Jurkat, Clone E6-1 (cell line): ENCODE measurements at regions not wholly inside any gene's neighbourhood (a gene's known extent, or its start where the extent isn't known, plus 50 kb on each side); places are given as distances from the start of the nearest gene placed in this dataset.

ENCODE experiments used
- DNase-seq: peaks from one replicate; pipeline ENCODE4 v3.0.0-alpha.2; 2011; ENCODE audit warnings: low read depth, low spot score
- H3K4me3 ChIP-seq: 2 replicates; pipeline ENCODE4 v1.5.1; 2011; ENCODE audit warnings: mild to moderate bottlenecking, low read length, control low read depth, moderate library complexity

DNA sequence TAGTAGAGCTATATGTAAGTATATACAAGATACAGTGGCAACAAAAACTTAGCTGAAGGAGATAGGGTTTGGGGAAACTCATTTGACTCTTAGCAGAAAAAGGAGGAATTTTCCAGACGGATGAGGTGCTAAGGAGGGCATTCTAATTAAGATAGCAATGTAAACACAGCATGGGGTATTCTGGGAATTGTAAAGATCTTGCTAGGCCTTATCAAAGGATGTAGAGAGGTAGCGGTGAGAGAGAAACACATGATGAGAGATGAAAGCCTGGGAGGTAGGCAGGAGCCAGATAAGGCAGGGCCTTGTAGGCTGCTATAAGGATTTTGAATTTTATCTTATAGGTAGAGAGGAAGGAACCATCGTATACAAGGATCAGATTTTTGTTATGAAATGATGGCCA lies 106.6 kb upstream of the KCNN2 start:
- no peak overlapping the region for H3K4me3 ChIP-seq
- no peak for DNase-seq

- DNase-seq: no peak
- no peak overlapping the region for H3K4me3 ChIP-seq
These were observed 99.9 kb upstream of the KCNN2 start for GRCh38 chr5:114261989-114262388.

GRCh38 chr5:114265432-114266060 lies 96.3 kb upstream of the KCNN2 start:
- H3K4me3 ChIP-seq: no peak overlapping the region
- DNase-seq: no peak

DNA sequence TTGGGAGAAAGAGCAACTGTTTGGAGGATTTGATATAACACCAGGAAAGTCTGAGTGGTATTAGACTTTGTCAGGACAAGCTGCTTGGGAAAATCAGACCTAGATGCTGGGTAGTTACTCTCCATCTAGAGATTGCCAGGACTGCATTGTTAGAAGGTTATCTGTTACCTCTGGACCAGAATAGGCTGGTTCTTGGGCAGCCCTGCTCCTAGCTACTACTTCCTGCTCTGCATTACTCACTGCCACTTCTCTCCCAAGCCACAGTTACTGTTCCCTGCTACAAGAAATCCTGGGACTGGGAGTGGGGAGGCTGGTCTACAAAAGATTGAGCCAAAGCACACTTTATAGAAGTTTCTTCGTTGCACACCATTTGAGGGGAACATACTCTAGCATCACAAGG lies 95.5 kb upstream of the KCNN2 start:
- DNase-seq: no peak
- no peak overlapping the region for H3K4me3 ChIP-seq

GRCh38 chr5:114296191-114296590 lies 65.7 kb upstream of the KCNN2 start:
- H3K4me3 ChIP-seq: no peak overlapping the region
- no peak for DNase-seq

DNA sequence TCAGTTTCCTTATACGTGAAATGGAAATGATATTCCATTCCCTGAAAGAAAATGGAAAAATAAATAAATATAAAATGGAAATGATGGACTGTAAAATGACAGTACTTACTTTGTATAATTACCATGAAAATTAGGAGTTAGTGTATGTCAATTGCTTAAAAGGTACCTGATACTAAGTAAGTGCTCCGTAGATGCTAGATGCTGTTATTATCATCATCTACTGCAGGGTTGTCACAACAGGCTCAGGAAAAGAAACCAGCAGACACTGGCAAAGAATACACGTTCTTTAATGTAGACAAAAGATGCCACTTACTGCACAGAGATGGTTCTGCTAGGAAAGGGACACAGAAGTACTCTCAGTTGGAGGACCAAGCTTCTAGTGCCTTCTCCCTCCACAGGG lies 64.0 kb upstream of the KCNN2 start:
- DNase-seq: no peak
- no peak overlapping the region for H3K4me3 ChIP-seq

DNA sequence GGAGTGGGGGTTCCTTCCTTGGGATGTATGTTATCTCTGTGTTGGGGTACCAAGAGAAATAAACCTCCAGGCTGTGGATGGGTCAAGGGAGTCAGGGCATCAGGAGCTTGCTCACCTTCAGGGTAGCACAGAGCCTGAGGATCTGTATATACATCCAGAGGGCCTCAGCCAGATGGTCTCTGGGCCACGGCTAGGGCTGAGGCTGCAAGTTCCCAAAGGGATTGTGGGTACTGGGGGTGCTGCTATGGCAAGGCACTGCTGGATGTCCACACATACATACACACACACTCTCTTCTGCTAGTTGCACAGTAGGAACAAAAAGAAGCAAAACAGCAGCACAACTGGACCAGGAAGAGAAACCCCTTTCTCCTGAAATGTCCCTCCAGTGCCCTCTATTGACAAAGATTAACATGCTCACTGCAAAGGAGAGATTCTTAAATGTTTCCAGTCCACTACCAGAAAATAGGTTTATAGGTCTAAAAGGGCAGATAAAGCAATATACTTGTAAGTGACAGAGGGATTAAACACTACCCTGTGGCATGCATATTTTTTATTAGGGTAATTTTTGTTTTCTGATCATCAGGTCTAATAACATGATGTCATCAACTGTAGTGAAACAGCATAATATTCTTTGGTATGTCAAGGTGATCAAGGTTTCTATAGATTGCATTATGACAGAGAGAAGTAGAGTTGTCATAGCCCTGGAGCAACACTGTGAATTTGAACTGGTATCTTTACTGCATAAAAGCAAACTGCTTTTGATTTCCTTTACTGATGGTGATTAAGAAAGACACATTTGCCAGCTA lies 56.3 kb upstream of the KCNN2 start:
- DNase-seq: peak; percentile 18
- H3K4me3 ChIP-seq: no peak overlapping the region

- H3K4me3 ChIP-seq: no peak overlapping the region
These were observed 53.9 kb upstream of the KCNN2 start for GRCh38 chr5:114308017-114308416.

DNA sequence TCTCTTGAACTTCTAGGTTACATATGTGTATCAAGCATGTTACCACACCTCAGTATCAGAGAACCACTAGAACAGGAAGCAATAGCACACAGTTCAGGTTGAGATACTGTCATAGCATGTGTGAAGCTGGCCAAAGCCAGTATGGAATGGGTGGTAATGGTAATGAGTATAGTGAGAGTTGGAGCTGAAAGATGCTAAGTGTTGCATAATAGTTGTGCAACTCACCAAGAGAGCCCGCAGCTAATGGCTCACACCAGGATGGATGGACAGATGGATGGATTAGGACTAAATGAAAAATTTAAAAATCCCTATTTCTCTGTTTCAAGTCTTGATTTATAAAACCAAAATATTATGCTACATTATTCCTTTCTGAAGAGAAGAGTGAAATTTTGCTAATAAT lies 53.4 kb upstream of the KCNN2 start:
- no peak for DNase-seq

More at GRCh38 chr5:114308017-114308416, 53.9 kb upstream of the KCNN2 start:
- DNase-seq: no peak

DNA sequence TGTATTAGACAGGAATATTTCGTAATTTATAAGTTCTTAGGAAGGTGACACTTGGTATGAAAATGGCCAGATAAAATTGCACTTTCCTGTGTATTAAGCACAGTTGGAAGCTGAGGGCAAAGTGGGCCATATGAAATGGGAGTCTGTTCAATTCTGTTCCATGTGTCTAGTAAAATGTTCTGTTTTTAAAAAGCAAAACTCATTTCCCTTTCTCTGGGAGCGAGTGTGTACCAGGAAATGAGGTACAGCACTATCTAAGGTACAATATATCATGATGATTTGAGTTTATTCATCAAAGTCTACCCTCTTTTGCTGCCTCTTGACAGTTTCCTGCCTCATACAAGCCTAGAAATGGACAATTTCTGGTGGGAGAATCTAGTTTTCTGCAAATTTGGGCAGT lies 51.2 kb upstream of the KCNN2 start:
- H3K4me3 ChIP-seq: no peak overlapping the region
- no peak for DNase-seq

More for the DNA sequence above, 53.4 kb upstream of the KCNN2 start:
- H3K4me3 ChIP-seq: no peak overlapping the region

DNA sequence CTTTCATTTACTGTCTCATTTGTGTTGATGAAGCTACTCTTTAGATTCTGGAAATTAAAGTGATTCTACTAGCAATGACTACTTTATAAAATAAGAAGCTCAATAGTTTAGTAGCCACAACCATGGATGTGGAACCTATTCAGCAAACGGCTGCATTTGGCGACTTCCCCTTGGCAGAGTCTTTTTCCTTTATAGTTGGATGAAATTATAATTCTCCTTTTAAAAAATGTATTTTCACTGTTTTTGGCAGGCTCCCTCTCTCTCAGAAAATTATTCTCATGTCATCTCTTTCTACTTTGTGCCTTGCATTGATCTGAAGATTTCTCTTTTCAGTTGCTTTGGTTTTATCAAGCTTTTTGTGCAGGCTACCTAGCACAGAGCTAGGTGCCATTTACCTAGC lies 50.6 kb upstream of the KCNN2 start:
- no peak overlapping the region for H3K4me3 ChIP-seq
- DNase-seq: no peak

DNA sequence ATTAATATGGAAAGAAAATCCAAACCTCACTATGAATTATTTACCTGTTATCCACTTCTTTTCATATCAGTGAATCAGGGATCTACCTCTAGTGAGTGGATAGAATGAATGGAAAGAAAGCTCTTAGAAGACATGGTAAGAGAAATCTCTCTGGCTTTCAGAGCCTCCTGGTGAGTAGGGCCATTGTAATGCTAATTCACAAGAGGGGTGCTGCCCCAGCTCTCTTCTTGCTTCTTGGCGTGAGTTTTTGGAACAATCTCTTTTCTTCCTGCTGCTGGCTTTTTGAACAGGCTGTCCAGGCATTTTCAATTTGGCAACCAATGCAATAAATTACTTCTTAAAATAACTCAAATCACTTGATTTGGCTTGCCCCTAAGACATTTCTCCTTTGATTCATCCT lies 49.9 kb upstream of the KCNN2 start:
- no peak for DNase-seq
- H3K4me3 ChIP-seq: no peak overlapping the region
